Spinal cord (tissue), 9 donors: ENCODE measurements at regions not wholly inside any gene's neighbourhood (a gene's known extent, or its start where the extent isn't known, plus 50 kb on each side); places are given as distances from the start of the nearest gene placed in this dataset.

Source experiments
- DNase-seq, 6 donors: peaks; one replicate each; pipeline versions ENCODE4 v3.0.0 to v3.0.0-alpha.2; 2013 to 2015; ENCODE audit warnings: low spot score in 6 of 6, low read depth in 4 of 6
- H3K27ac ChIP-seq: one replicate; pipeline ENCODE4 v1.5.1; 2013; ENCODE audit warnings: low read depth, low read length, control low read depth
- H3K27me3 ChIP-seq: one replicate; pipeline ENCODE4 v1.6.1; 2013; ENCODE audit warnings: low read length; ENCODE audit not compliant: control insufficient read depth, insufficient read depth
- H3K36me3 ChIP-seq: one replicate; pipeline ENCODE4 v1.6.1; 2013; ENCODE audit warnings: low read length; ENCODE audit not compliant: control insufficient read depth, insufficient read depth
- H3K4me1 ChIP-seq: one replicate; pipeline ENCODE4 v1.6.1; 2013; ENCODE audit warnings: low read length; ENCODE audit not compliant: control insufficient read depth, insufficient read depth
- H3K4me3 ChIP-seq: one replicate; pipeline ENCODE4 v1.5.1; 2013; ENCODE audit warnings: low read depth, low read length, control low read depth
- H3K9me3 ChIP-seq: one replicate; pipeline ENCODE4 v1.6.1; 2013; ENCODE audit warnings: low read length; ENCODE audit not compliant: control insufficient read depth, insufficient read depth
- WGBS: methylation state at CpG from one replicate; pipeline ENCODE4 v1.1.5; 2013; ENCODE audit warnings: missing lambda C conversion rate; ENCODE audit not compliant: insufficient coverage; 5-methylcytosine and 5-hydroxymethylcytosine counted together
- donor health status: healthy.

DNA sequence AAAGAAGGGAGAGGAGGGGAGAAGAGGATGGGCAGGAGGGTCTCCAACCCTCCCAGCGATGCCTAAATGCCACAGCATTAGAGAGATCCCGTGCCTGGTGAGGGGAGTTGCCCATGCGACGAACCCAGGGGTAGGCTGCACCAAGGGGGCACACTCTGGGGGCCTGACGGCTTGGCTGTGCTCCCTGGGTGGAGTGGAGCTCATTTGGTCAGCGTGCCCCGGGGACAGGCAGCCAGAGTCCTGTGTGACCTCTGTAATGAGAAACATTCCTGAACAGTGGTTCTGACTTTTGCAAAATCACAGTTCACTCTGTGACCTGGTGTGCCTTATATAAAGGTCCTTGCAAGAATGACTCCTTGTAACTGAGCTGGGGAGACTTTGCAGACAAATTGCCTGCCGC lies 205.0 kb upstream of the N4BP1 start:
- peaks cover 18% of the 10 kb centered on the region for H3K27me3 ChIP-seq
- no peak for DNase-seq
- H3K9me3 ChIP-seq = no peaks in the 10 kb centered on the region
- no peak overlapping the region for H3K27ac ChIP-seq
- H3K4me3 ChIP-seq = no peak overlapping the region
- H3K36me3 ChIP-seq = no peaks in the 10 kb centered on the region
- peaks cover 18% of the 10 kb centered on the region for H3K4me1 ChIP-seq
- WGBS = 76% methylated on average over 8 of the region's 8 CpGs

DNA sequence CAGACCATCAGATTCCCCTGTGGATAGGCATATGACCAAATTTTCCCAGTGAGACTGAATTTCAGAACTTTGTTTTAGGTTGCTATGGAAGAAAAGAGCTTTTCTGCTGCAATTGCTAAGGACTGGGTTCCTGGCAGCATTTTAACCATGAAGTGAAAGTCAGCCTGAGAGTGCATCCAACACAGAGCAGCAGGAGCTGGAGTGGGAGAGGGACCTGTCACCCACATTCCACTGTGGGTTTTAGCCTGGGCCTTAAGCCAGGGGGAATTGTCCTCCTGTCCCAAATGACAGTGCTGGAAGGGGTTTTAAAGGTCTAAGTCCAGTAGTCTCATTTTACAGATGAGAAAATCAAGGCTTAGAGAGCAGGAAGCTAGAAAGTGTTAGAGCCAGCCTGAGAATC lies 203.5 kb upstream of the N4BP1 start:
- no peaks in the 10 kb centered on the region for H3K9me3 ChIP-seq
- no peak for DNase-seq
- H3K27ac ChIP-seq = no peak overlapping the region
- no peaks in the 10 kb centered on the region for H3K36me3 ChIP-seq
- H3K27me3 ChIP-seq = peaks cover 25% of the 10 kb centered on the region
- H3K4me1 ChIP-seq = peaks cover 18% of the 10 kb centered on the region
- no peak overlapping the region for H3K4me3 ChIP-seq

DNA sequence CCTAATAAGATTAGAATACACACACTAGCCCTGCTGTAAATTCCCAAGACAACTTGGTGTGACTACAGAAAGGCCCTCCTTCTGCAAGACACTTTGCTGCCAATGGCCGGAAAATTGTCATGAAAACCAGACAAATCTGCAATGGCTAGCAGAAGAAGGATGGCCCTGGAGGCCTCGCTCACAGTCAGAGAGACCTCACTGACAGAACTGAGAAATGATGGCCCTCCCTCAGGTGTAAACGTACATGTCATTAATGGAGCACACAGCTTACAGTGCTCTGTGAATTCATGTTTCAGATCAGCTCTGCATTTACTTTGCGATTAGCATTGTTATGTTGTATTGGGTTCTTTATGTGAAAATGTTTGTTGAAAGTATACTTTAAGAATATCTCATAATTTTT lies 202.9 kb upstream of the N4BP1 start:
- Histone ChIP-seq H3K36me3 (no peaks in the 10 kb centered on the region), H3K4me1 (peaks cover 18% of the 10 kb centered on the region), H3K27me3 (peaks cover 25% of the 10 kb centered on the region), H3K9me3 (no peaks in the 10 kb centered on the region), H3K4me3 (no peak overlapping the region), H3K27ac (no peak overlapping the region)
- WGBS = 92% methylated on average over 3 of the region's 4 CpGs
- DNase-seq = no peak

DNA sequence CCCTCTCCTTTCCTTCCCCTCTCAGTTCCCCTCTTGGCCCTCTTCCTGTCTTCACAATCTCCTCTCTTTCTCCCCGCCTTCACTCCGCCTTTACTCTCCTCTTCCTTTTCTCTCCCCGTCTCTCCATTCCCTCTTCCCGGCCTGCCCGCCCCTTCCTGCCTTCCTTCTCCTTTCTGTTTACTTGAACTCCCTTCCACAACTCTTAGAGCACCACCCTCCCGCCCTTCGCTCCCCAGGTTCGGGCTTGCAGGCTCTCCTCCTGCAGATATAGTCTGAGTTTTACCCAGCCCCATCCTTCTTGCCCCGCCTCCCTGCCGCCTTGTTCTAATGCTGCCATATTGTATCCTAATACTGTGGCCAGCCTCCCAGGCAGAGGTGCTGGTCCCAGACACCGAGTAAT lies 201.5 kb upstream of the N4BP1 start:
- 44% methylated on average over 10 of the region's 11 CpGs for WGBS
- H3K36me3 ChIP-seq = no peaks in the 10 kb centered on the region
- no peak for DNase-seq
- H3K4me1 ChIP-seq = peaks cover 18% of the 10 kb centered on the region
- H3K4me3 ChIP-seq = no peak overlapping the region
- H3K27ac ChIP-seq = peak overlapping the region; percentile 26
- peaks cover 25% of the 10 kb centered on the region for H3K27me3 ChIP-seq
- H3K9me3 ChIP-seq = no peaks in the 10 kb centered on the region

DNA sequence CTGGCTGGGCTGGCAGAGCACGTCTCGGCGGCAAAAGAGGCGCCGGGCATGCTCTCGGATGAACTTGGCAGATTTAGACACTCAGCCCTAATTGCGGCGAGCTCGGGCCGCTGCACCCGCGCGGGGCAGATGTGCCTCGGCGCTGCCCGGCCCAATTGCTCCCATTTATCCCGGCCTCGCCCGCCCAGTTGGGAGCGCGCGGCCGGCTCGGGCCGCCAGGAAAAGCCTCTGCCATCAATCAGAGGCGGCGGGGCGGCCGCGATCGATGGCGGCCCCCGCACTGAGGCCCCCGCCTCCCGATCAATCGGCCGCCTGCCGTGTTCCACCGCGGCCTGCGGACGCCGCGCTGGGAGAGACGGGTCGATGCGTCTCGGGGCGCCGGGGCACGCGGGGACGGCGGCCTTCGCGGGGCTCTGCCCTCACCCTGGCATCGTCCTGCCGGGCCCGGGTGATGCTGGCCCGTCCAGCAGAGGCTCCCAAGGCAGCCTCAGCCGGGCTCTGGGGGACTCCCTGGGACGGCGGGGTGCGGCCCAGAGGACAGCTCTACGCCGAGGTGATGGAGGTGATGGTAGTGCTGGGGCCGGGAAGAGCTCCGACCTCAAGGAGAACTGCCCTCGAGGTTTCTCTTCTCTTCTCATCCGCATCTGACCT lies 200.9 kb upstream of the N4BP1 start:
- no peaks in the 10 kb centered on the region for H3K36me3 ChIP-seq
- DNase-seq = no peak
- peaks cover 25% of the 10 kb centered on the region for H3K27me3 ChIP-seq
- H3K9me3 ChIP-seq = no peaks in the 10 kb centered on the region
- WGBS = 1% methylated on average over 67 of the region's 70 CpGs
- no peak overlapping the region for H3K4me3 ChIP-seq
- peaks cover 18% of the 10 kb centered on the region for H3K4me1 ChIP-seq
- H3K27ac ChIP-seq = peak overlapping the region; percentile 26

DNA sequence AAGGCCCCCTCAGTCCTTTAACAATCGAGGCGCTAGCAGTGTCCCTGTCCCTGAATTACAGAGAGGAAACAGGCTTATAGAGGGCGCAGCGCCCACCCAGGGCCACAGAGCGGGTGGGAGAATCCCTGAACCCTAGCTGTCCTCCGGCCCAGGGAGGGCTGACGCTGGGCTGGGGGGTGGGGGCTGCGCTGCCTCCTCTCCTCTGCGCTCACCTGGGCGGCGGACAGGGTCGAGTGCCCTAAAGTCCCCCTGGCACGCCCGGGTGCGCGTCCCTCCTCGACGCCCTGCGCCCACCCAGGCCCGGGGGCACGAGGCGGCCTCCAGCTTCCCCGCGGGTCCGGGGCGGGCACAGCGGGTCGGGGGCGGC lies 200.4 kb upstream of the N4BP1 start:
- Histone ChIP-seq H3K36me3 (no peaks in the 10 kb centered on the region), H3K4me1 (peaks cover 18% of the 10 kb centered on the region), H3K9me3 (no peaks in the 10 kb centered on the region), H3K27me3 (peaks cover 25% of the 10 kb centered on the region), H3K27ac (no peak overlapping the region), H3K4me3 (no peak overlapping the region)
- no peak for DNase-seq
- WGBS = 10% methylated on average over 29 of the region's 29 CpGs

DNA sequence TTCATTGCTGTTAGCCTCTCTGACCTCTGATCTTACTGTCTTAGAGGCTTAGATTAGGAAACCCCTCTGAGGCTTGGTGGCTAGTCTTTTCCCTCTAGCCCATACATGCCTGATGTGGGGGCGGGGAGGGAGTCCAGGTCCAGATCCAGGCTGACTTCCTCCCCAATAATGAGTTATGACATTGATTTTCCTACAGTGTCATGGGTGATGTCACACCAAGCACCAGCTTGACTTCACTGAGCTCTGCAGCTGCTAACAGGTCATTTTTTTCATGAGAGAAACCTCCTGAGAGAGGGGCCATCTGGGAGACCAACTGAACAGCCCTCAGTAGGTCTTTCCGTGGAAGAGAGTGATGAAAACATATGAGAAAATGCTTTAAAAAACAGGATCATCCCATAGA lies 180.2 kb upstream of the N4BP1 start:
- DNase-seq = no peak
- WGBS = no CpG with 5 or more reads among the region's 2 CpGs

DNA sequence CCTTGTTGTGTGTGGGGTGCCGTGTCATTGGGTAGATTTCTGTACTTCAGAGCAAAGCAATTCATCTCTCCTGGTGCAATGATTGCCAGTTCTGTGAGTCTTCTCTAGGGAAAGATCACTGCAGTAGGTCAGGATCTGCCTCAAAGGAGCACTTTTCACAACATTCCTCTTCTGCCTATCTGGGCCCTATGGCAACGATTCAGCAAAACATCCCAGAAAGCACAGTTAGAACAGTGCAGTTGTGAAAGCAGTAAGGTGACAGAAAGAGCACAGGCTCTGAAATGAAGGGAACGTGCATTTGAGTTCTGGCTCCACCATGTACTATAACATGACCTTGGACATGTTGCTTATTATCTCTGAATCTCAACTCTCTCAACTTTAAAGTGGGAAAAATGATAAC lies 178.5 kb upstream of the N4BP1 start:
- Histone ChIP-seq H3K4me3 (no peak overlapping the region), H3K27me3 (no peaks in the 10 kb centered on the region), H3K4me1 (no peaks in the 10 kb centered on the region), H3K36me3 (no peaks in the 10 kb centered on the region), H3K9me3 (no peaks in the 10 kb centered on the region), H3K27ac (no peak overlapping the region)
- DNase-seq = peak in 1 of 6 donors; percentile 43
- WGBS = 29% methylated on average over 1 of the region's 3 CpGs

More for the DNA sequence above, 180.2 kb upstream of the N4BP1 start:
- Histone ChIP-seq H3K27ac (no peak overlapping the region), H3K36me3 (no peaks in the 10 kb centered on the region), H3K9me3 (no peaks in the 10 kb centered on the region), H3K27me3 (no peaks in the 10 kb centered on the region), H3K4me3 (no peak overlapping the region), H3K4me1 (no peaks in the 10 kb centered on the region)

DNA sequence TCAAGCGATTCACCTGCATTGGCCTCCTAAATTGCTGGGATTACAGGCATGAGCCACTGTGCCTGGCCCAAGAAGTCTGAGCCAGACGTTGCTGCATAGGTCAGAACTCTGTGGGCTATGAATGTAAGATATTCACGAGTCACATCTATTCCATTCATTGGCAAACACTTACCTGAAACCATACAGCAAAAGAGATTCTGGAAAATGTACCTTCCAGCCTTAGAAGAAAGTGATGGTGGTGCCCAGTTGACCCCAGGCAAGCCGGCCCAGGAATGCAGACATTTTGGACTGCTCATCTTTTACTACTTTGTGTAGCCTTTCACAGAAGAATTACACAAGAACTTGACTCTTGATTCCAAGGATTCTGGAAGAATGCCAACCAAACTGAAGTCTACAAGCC lies 135.6 kb upstream of the N4BP1 start:
- no peaks in the 10 kb centered on the region for H3K4me1 ChIP-seq
- no peaks in the 10 kb centered on the region for H3K9me3 ChIP-seq
- DNase-seq = no peak
- H3K4me3 ChIP-seq = no peak overlapping the region
- WGBS = 75% methylated on average over 1 of the region's 4 CpGs
- H3K36me3 ChIP-seq = no peaks in the 10 kb centered on the region
- H3K27ac ChIP-seq = no peak overlapping the region
- H3K27me3 ChIP-seq = no peaks in the 10 kb centered on the region

DNA sequence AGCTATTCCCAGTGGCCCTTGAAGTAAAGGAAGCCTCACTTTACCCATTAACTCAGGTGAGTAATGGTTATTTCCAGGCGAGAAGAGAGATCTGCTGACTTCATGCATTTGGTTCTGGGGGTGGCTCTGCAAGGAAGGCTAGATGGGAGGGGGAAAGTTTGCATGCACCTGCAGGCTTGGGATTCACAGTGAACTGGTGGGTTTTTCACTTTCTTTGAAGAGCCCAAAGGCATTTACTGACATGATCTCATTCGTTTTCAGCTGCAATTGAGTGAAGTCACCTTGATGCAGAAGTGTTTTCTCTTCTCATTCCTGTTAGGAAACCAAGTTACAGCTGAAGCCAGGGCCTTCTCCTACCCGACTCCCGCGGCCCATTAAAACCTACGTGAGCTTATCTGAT lies 131.0 kb upstream of the N4BP1 start:
- Histone ChIP-seq H3K36me3 (no peaks in the 10 kb centered on the region), H3K4me1 (no peaks in the 10 kb centered on the region), H3K4me3 (no peak overlapping the region), H3K9me3 (no peaks in the 10 kb centered on the region), H3K27me3 (no peaks in the 10 kb centered on the region), H3K27ac (no peak overlapping the region)
- DNase-seq = no peak
- WGBS = 90% methylated on average over 6 of the region's 6 CpGs
